ENCODE measurements at regions not wholly inside any gene's neighbourhood (a gene's known extent, or its start where the extent isn't known, plus 50 kb on each side); places are given as distances from the start of the nearest gene placed in this dataset.

DNA sequence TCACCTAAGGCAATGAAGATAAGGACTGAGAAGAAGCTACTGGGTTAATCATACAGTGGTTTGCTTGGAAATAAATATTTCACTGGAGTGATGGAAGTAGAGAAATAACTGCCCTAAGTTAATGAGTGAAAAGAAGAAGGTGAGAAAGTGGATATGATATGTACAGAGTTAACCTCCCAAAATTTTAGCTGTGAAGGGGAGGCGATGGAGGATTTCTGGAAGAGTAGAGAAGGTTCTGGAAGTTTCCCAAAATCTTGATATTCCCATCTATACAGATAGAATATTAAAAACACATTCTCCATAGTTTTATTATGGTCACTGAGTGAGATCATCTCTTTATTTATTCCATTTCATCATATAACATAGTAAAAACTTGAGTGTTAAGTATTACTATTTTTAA lies 296.6 kb upstream of the RGPD4 start (continued):
- no peak for TF ChIP-seq HMGA2 (CRISPR knock-in tag; IDR thresholded peaks at IDR 0.05)
- TF ChIP-seq MXD4 (CRISPR knock-in tag; IDR thresholded peaks at IDR 0.05; ENCODE audit: borderline replicate concordance): no peak
- TF ChIP-seq TCF7 (CRISPR knock-in tag; IDR thresholded peaks at IDR 0.05; ENCODE audit: low read depth): no peak
- TF ChIP-seq, protein P1, sequence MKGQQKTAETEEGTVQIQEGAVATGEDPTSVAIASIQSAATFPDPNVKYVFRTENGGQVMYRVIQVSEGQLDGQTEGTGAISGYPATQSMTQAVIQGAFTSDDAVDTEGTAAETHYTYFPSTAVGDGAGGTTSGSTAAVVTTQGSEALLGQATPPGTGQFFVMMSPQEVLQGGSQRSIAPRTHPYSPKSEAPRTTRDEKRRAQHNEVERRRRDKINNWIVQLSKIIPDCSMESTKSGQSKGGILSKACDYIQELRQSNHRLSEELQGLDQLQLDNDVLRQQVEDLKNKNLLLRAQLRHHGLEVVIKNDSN (CRISPR knock-in tag; IDR thresholded peaks at IDR 0.05): no peak
- no peak for TF ChIP-seq ARID4B (CRISPR knock-in tag; IDR thresholded peaks at IDR 0.05; ENCODE audit: borderline replicate concordance)

DNA sequence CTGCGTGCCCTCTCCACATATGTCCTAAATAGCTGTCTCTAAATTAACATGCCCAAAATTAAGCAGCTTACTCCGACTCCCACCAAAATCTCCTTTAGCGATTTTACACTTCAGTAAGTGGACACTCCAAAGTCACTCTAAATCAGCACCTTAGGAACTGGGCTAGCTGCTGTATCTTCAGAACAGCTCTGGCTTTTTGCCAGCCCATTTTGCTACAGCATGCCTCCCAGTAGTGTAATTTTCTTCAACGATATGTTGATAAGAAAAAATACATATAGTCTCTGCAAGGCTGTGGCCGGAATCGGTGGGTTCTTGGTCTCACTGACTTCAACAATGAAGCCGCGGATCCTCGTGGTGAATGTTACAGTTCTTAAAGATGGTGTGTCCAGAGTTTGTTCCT lies 291.8 kb upstream of the RGPD4 start:
- POLR2A ChIA-PET: no interaction called here
- H3K4me1 Mint-ChIP-seq: no peaks in the 10 kb centered on the region
- peaks cover 14% of the 10 kb centered on the region for H3K9me3 Mint-ChIP-seq
- CTCF ChIA-PET: no interaction called here
- TF ChIP-seq CREB1 (CRISPR knock-in tag; IDR thresholded peaks at IDR 0.05) (no peak), ZNF317 (CRISPR knock-in tag; IDR thresholded peaks at IDR 0.05; ENCODE audit: borderline replicate concordance, low read depth) (no peak), GABPB1 (CRISPR knock-in tag; IDR thresholded peaks at IDR 0.05) (no peak), ERG (CRISPR knock-in tag; IDR thresholded peaks at IDR 0.05) (no peak), ATF3 (CRISPR knock-in tag; conservative IDR thresholded peaks at IDR 0.05) (no peak), ZNF219 (CRISPR knock-in tag; IDR thresholded peaks at IDR 0.05; ENCODE audit: borderline replicate concordance) (no peak), NR2C2 (CRISPR knock-in tag; IDR thresholded peaks at IDR 0.05) (no peak), GTF2I (CRISPR knock-in tag; conservative IDR thresholded peaks at IDR 0.05) (no peak), TP53 (CRISPR knock-in tag; IDR thresholded peaks at IDR 0.05) (no peak), NFYB (CRISPR knock-in tag; conservative IDR thresholded peaks at IDR 0.05; ENCODE audit: low read depth) (no peak), ZBTB43 (CRISPR knock-in tag; IDR thresholded peaks at IDR 0.05) (no peak), CBFB (CRISPR knock-in tag; IDR thresholded peaks at IDR 0.05; ENCODE audit: low read depth) (no peak), ZNF281 (CRISPR knock-in tag; IDR thresholded peaks at IDR 0.05) (no peak), MYBL2 (CRISPR knock-in tag; IDR thresholded peaks at IDR 0.05) (no peak)
- TF ChIP-seq, protein P2, sequence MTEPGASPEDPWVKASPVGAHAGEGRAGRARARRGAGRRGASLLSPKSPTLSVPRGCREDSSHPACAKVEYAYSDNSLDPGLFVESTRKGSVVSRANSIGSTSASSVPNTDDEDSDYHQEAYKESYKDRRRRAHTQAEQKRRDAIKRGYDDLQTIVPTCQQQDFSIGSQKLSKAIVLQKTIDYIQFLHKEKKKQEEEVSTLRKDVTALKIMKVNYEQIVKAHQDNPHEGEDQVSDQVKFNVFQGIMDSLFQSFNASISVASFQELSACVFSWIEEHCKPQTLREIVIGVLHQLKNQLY (CRISPR knock-in tag; IDR thresholded peaks at IDR 0.05): no peak
- TF ChIP-seq, protein P3, sequence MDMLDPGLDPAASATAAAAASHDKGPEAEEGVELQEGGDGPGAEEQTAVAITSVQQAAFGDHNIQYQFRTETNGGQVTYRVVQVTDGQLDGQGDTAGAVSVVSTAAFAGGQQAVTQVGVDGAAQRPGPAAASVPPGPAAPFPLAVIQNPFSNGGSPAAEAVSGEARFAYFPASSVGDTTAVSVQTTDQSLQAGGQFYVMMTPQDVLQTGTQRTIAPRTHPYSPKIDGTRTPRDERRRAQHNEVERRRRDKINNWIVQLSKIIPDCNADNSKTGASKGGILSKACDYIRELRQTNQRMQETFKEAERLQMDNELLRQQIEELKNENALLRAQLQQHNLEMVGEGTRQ (CRISPR knock-in tag; IDR thresholded peaks at IDR 0.05): no peak
- TF ChIP-seq, protein P4, sequence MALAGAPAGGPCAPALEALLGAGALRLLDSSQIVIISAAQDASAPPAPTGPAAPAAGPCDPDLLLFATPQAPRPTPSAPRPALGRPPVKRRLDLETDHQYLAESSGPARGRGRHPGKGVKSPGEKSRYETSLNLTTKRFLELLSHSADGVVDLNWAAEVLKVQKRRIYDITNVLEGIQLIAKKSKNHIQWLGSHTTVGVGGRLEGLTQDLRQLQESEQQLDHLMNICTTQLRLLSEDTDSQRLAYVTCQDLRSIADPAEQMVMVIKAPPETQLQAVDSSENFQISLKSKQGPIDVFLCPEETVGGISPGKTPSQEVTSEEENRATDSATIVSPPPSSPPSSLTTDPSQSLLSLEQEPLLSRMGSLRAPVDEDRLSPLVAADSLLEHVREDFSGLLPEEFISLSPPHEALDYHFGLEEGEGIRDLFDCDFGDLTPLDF (CRISPR knock-in tag; IDR thresholded peaks at IDR 0.05): no peak
- TF ChIP-seq, protein P5, sequence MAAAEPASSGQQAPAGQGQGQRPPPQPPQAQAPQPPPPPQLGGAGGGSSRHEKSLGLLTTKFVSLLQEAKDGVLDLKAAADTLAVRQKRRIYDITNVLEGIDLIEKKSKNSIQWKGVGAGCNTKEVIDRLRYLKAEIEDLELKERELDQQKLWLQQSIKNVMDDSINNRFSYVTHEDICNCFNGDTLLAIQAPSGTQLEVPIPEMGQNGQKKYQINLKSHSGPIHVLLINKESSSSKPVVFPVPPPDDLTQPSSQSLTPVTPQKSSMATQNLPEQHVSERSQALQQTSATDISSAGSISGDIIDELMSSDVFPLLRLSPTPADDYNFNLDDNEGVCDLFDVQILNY (CRISPR knock-in tag; IDR thresholded peaks at IDR 0.05): no peak
- H3K27ac Mint-ChIP-seq: no peak overlapping the region
- peaks cover 6% of the 10 kb centered on the region for H3K27me3 Mint-ChIP-seq (ENCODE audit: low read depth)
- no peak for ATAC-seq
- no peaks in the 10 kb centered on the region for H3K36me3 Mint-ChIP-seq
- no peak overlapping the region for H3K4me3 Mint-ChIP-seq
- no peak for DNase-seq (ENCODE audit: low spot score)
